Sigmoid colon (tissue), 4 donors: ENCODE measurements at regions not wholly inside any gene's neighbourhood (a gene's known extent, or its start where the extent isn't known, plus 50 kb on each side); places are given as distances from the start of the nearest gene placed in this dataset.

Experiments used
- EP300 ChIP-seq, 4 donors: sonication (generic); formaldehyde crosslinking; IDR thresholded peaks; one replicate each; pipeline ENCODE4 v1.6.1; 2017; ENCODE audit warnings: antibody characterized with exemption in 4 of 4
- POLR2A ChIP-seq, 2 donors: fragments of 450-650 bp; IDR thresholded peaks; one replicate each; pipeline ENCODE4 v1.6.1; 2016; ENCODE audit warnings: antibody characterized with exemption in 2 of 2, mild to moderate bottlenecking in 2 of 2, moderate library complexity in 2 of 2
- TF ChIP-seq, protein P1 (sequence below), 4 experiments: fragments of 450-650 bp in 3 of 4; fragments of 200-600 bp in 1 of 4; IDR thresholded peaks; one replicate each; pipeline ENCODE4 v1.5.1; 2016 to 2019; ENCODE audit warnings: antibody characterized with exemption in 4 of 4, mild to moderate bottlenecking in 3 of 4, moderate library complexity in 2 of 4

DNA sequence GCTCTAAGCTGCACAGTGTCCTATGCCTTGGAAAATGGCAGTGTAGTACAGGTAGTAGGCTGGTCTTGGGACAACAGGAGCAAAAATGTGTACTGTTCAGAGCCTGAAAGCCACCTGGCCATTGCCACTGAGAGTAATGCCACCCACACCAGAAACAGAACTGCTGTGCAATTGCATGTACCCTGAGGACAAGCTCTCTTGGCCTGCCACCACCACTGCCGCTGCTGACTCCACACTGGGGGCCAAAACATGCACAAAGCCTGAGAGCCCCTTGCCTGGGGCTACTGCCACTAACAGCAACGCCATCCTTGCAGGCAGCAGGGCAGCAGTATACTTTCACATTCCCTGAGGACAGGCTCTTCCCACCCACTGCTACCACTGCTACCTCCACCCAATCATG, 251.9 kb upstream of the CDH12 start:
- TF ChIP-seq, protein P1, sequence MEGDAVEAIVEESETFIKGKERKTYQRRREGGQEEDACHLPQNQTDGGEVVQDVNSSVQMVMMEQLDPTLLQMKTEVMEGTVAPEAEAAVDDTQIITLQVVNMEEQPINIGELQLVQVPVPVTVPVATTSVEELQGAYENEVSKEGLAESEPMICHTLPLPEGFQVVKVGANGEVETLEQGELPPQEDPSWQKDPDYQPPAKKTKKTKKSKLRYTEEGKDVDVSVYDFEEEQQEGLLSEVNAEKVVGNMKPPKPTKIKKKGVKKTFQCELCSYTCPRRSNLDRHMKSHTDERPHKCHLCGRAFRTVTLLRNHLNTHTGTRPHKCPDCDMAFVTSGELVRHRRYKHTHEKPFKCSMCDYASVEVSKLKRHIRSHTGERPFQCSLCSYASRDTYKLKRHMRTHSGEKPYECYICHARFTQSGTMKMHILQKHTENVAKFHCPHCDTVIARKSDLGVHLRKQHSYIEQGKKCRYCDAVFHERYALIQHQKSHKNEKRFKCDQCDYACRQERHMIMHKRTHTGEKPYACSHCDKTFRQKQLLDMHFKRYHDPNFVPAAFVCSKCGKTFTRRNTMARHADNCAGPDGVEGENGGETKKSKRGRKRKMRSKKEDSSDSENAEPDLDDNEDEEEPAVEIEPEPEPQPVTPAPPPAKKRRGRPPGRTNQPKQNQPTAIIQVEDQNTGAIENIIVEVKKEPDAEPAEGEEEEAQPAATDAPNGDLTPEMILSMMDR (IDR thresholded peaks at IDR 0.05), result no peak
- no peak for TF ChIP-seq POLR2A (IDR thresholded peaks at IDR 0.05)
- TF ChIP-seq EP300 (IDR thresholded peaks at IDR 0.05), result no peak
